HG02588 (cell line): ENCODE measurements at regions not wholly inside any gene's neighbourhood (a gene's known extent, or its start where the extent isn't known, plus 50 kb on each side); places are given as distances from the start of the nearest gene placed in this dataset.
"Not testable (repeated sequence)": the region's sequence is repeated elsewhere in the genome, so short reads cannot be mapped to it uniquely, and the experiment has no call there.

ENCODE experiments used
- ATAC-seq: cut with Tn5 transposase; IDR thresholded peaks from one replicate; pipeline ENCODE4 v1.9.1; 2021; ENCODE audit warnings: mild to moderate bottlenecking, moderate library complexity; ENCODE audit not compliant: unreplicated experiment

GRCh38 chr11:109480251-109480650, 58.3 kb downstream of the C11orf87 start:
- ATAC-seq, result no peak

- no peak for ATAC-seq
Measured at GRCh38 chr11:109486129-109486528, 64.1 kb downstream of the C11orf87 start.

- no peak for ATAC-seq
Measured at GRCh38 chr11:109490953-109491635, 69.1 kb downstream of the C11orf87 start.

DNA sequence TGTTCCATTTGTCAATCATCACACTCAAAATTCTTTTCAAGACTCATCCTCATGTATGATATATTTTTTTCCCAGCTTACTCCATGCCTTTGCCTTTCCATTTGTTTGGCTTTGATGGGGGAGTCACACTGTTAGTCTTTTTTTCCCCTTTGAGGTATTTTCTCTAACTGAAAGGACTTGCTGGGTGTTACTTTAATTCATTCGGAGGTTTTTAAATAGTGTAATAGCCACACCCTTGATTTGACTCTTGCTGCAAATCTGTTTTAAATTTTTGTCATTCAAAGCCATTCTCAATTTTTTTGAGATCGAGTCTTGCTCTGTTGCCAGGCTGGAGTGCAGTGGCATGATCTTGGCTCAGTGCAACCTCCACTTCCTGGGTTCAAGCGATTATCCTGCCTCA, 84.1 kb downstream of the C11orf87 start:
- no peak for ATAC-seq

- no peak for ATAC-seq
Measured at GRCh38 chr11:109507331-109507730, 85.3 kb downstream of the C11orf87 start.

GRCh38 chr11:109507836-109508561, 86.0 kb downstream of the C11orf87 start:
- ATAC-seq, result no peak

- no peak for ATAC-seq
Measured at GRCh38 chr11:109508943-109509342, 87.0 kb downstream of the C11orf87 start.

GRCh38 chr11:109510316-109510715, 88.3 kb downstream of the C11orf87 start:
- no peak for ATAC-seq

GRCh38 chr11:109511598-109511997, 89.6 kb downstream of the C11orf87 start:
- ATAC-seq, result no peak

GRCh38 chr11:109512249-109512648, 90.3 kb downstream of the C11orf87 start:
- no peak for ATAC-seq

DNA sequence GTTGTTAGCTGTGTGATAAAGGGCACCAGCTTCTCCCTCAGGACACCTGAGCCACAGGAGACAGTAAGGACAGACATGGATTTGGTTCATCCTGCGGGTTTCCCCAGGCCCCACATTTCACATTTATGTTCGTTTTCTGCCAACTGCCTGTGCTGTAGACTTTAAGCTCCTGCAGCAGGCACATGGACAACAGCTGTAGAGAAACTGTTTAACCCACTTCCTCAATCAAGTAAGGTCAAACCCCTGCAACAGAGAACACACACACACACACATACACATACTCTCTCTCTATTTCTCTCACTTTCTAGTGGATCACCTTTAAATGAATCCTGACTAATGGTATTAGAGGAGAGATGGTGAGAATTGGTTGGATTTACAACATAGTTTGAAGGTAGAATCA, 90.7 kb downstream of the C11orf87 start:
- ATAC-seq, result no peak

DNA sequence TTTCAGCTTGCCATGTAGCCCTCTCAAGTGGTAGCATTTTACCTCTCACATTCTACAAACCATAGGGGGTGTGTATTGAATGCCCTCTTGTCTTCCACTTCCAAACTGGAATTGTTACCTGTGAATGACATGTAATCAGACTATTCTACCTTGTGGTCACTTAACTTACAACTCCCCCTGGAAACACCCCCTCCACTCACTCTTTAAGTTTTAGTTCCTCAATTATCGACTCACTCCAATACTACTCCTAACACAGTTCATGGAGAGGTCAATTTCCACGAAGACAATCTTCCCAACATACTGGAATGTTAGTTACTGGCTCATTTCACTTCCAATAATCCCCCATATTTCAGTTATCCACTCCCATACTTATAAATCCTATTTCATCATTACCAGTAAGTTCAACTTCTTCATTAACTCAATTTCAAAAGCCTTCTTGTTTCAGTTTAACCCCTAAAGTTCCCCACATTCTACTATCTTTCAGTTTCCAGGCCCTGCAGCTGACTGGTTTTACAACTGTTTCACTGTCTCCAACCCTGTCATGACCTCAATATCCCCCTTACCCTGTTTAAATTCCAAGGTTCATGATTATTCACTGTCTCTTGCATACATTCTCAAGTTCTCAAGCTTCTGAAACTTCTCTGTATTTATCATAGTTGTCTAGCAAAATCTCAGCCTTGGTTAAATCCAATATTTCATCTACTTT, 92.5 kb downstream of the C11orf87 start:
- ATAC-seq, result peak; percentile 61

DNA sequence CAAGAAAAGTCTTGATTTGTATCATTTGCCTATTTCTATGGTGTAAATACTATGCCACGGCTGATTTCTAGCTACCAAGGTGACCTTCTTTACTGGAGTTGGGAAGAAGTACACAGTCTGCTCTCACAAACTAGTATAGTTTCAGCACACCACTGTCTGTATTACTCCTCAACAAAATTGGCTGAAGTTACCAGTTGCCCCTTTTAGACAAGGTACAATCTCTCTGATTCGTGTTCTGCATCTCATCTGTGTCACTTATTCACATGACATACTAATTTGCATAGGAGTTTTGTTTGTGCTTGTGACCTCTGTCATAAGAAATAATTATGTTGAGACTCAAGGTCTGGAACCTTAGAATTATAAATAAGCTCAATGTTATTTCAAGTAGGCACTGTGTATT, 97.3 kb downstream of the C11orf87 start:
- no peak for ATAC-seq

- ATAC-seq, result no peak
Measured at GRCh38 chr11:109521571-109522086, 99.6 kb downstream of the C11orf87 start.

DNA sequence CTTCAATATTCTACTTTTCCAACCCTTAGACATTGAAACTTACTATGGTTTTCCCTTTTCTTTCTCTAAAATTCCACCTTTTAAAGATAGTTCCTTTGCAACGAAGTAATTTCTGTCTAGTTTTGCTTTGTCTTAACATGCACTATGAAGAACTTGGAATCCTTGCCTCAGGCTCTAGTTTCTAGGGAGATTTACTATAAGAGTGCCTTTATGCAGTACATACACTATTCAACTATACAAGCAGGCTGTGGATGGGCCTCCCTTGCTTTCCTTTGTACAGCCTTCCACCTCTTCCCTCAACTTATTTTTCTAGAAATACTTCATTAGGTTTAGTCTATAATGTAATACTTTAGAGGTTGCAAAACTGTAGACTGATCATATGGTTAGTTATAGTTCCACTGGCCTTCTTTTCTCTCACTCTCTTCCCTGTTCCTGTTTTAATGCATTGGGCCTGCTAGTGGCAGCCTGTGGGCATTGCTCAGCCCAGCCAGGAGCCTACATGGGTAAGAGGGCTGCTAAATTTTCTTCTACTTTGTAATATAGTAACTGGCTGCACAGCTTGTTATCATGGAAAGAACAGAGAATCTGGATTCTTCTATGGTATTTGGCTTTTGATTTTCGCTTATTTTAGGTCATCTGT, 100.2 kb downstream of the C11orf87 start:
- no peak for ATAC-seq

DNA sequence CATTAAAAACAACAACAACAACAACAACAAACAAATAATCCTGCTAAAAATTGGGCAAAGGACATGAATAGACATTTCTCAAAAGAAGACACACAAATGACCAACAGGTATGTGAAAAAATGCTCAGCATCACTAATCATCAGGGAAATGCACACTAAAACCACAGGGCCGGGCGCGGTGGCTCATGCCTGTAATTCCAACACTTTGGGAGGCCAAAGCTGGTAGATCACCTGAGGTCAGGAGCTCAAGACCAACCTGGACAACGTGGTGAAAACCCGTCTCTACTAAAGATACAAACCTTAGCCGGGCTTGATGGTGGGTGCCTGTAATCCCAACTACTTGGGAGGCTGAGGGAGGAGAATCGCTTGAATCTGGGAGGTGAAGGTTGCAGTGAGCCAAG, 103.6 kb downstream of the C11orf87 start:
- ATAC-seq, result not testable (repeated sequence)

GRCh38 chr11:109526061-109526460, 104.1 kb downstream of the C11orf87 start:
- ATAC-seq, result no peak

GRCh38 chr11:109526931-109527330, 104.9 kb downstream of the C11orf87 start:
- ATAC-seq, result no peak

- no peak for ATAC-seq
Measured at GRCh38 chr11:109527496-109527895, 105.5 kb downstream of the C11orf87 start.

GRCh38 chr11:109547356-109548027, 125.5 kb downstream of the C11orf87 start:
- ATAC-seq, result no peak

DNA sequence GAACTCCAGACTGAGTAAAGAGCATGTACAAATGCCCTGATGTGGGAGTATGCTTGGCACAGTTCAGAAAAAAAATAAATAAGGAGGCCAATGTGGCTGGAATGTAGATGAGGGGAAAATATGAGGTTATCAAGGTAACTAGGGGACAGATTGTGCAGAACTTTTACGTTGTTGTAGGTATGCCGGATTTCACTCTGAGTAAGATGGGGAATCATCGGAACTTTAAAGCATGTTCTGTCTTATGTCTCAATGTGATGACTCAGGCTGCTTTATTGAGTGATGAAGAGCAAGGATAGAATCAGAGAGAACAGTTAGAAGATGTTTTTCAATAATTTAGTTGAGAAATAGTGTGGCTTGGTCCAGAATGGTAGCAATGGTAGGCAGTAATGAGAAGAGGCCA, 130.4 kb downstream of the C11orf87 start:
- no peak for ATAC-seq
